Effector CD8-positive, alpha-beta T cell (primary cell): ENCODE measurements at regions not wholly inside any gene's neighbourhood (a gene's known extent, or its start where the extent isn't known, plus 50 kb on each side); places are given as distances from the start of the nearest gene placed in this dataset.
"Not testable (repeated sequence)": the region's sequence is repeated elsewhere in the genome, so short reads cannot be mapped to it uniquely, and the experiment has no call there.

Experiments used
- DNase-seq: peaks from one replicate; lab custom pipeline; 2025; lab: John Stamatoyannopoulos, UW

- no peak for DNase-seq
Measured at GRCh38 chr6:139883776-139884175, 509.3 kb upstream of the CITED2 start.

GRCh38 chr6:139882977-139883728 lies 508.7 kb upstream of the CITED2 start:
- no peak for DNase-seq

DNA sequence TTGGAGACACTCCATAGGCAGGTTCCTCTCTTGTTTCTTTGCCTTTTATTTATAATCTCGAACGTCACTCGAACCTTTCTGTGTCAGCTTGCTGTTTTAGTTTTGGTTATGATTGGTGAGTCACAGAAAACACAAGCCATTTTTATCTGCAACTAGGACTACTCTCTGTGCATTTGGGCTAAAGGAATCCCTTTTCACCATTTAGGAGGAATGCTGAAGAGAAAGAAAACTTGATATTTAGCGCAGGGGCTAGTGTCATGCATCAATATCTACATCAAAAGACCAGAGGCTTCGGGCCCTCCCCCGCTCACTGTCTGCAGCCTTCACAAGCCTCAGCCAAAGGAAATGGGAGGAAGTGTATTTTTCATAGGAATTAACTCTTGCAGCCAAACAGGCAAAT lies 507.8 kb upstream of the CITED2 start:
- no peak for DNase-seq

DNA sequence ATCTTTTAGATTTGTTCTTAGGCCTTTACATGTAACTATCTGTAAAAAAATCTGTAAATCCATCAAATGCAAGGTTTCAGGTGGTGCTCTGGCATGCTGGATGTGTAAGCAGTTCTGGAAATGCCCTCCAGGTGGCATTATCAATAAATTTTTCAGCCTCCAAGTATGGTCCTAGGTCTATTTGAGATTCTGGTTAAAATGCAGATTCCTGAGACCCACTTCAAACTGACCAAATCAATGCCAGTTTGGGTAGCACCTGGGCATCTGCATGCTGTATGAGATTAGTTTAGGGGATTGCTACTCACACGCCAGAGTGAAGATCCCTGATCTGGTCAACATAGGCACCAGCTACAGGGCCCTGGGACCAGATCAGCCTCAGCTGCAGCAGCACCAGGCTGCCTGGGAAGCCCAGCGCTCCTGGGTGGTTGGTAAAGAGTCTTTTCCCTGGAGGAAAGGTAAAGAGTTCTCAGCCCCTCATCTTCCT lies 507.3 kb upstream of the CITED2 start:
- DNase-seq: no peak

- DNase-seq: no peak
Measured at GRCh38 chr6:139881236-139881635, 506.8 kb upstream of the CITED2 start.

GRCh38 chr6:139879823-139880356 lies 505.4 kb upstream of the CITED2 start:
- no peak for DNase-seq

DNA sequence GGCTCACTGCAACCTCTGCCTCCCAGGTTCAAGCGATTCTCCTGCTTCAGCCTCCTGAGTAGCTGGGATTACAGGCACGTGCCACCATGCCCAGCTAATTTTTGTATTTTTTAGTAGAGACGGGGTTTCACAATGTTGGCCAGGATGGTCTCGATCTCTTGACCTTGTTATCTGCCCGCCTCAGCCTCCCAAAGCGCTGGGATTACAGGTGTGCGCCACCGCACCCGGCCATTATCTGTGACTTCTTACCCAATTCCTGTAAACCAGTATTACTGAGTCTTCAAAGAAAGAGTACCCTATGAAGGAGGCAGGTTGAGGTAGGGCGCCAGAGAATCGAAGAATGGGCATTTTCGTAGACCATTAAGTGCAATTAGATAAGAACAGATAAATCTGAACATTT lies 504.8 kb upstream of the CITED2 start:
- not testable (repeated sequence) for DNase-seq

GRCh38 chr6:139877828-139878405 lies 503.5 kb upstream of the CITED2 start:
- DNase-seq: no peak

DNA sequence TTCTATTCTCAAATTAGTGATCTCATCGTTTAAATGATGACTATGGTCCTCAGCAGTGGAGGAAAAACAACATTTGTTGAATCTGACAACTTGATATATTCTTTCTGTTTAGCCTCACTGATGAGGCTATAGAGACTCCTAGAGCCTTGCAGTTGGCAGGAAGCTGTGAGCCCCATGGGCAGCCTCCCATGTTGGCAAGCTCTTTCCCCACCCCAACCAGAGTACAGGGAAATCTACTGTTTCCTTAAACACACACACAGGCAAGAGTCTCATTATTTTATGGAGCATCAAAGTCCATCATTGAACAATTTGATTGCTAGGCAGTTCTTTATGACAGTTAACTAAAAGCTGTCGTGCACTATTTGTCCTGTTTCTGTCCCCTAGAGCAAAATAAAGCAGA lies 498.2 kb upstream of the CITED2 start:
- no peak for DNase-seq

GRCh38 chr6:139871803-139872510 lies 497.5 kb upstream of the CITED2 start:
- DNase-seq: no peak

DNA sequence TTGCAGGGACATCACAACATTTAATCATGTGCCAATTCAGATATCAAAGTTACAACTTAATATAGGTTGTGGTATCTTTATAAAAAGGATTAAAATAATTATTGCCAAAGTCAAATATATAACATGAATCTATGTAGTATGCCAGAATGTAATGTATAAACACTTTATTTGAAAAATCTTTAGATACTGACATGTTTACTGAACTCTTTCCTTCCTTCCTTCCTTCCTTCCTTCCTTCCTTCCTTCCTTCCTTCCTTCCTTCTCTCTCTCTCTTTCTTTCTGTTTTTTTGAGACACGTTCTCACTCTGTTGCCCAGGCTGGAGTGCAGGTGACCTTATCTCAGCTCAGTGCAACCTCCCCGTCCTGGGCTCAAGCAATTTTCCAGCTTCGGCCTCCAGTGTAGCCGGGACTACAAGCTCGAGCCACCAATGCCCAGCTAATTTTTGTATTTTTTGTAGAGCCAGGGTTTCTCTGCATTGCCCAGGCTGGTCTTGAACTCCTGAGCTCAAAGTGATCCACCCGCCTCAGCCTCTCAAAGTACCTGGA lies 496.8 kb upstream of the CITED2 start:
- no peak for DNase-seq

GRCh38 chr6:139868576-139868975 lies 494.1 kb upstream of the CITED2 start:
- DNase-seq: no peak

DNA sequence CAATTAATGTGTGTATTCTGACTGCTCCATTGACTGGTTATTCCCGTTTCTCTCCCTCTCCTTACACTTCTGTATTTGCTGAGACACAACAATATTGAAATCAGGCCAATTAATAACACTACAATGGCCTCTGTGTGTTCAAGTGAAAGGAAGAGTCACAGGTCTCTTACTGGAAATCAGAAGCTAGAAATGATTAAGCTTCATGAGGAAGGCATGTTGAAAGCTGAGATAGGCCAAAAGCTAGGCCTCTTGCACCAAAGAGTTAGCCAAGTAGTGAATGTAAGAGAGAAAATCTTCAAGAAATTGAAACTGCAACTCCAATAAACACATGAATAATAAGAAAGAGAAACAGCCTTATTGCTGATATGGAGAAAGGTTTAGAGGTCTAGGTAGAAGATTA lies 489.5 kb upstream of the CITED2 start:
- no peak for DNase-seq

DNA sequence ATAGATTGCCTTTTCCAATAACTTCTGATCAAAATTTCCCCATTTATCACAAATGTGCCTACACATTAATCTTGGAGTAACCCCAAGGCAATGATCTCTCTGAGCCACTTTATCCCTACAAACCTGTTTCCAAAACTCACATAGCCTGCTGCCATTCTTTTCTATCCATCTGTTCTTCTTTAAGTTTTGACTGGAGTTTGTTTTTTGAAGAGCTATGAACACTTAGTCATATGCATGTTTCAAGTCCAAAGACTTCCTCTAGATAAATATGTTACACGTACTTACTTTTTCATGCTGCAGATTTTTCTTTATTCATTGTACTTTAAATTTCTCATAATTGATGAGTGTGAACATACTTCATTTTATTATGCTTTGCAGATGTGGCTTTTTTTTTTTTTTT lies 488.9 kb upstream of the CITED2 start:
- DNase-seq: no peak

DNA sequence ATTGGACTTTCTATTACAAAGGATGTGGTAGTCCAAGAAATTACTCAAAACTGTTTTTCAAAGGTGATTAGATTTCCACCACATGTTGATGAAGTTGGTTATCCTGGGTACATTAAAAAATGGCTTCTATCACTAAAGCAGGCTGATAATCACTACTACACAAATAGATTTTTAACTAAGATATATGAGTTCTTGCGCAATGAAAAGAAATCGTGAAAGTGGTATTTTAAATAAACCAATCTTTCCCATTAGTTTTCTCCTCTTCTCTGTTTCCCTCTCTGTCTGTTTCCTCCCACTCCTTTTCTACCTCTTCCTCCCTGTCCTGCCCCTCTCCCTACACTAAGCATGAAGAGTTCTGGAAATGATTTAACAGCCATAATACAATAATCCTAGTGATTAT lies 487.9 kb upstream of the CITED2 start:
- DNase-seq: no peak

- no peak for DNase-seq
Measured at GRCh38 chr6:139860203-139860602, 485.8 kb upstream of the CITED2 start.

DNA sequence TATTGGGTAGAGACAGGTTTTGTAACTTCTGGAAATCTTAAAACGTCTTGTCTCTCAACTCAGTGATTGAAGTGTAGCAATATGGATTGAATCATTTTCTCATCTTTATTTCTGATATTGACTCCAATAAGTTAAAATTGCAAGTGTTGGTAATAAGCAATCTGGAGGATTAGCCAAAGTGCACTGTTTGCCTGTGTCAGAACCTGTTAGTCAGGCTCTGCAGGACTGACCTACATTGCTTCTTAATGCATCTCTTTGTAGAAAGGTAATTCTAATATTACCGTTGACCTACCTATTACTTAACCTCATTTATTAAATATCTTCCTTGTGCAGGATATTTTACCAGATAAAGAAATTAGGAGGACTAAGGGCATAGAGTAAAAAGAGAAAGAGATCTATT lies 484.0 kb upstream of the CITED2 start:
- DNase-seq: no peak

DNA sequence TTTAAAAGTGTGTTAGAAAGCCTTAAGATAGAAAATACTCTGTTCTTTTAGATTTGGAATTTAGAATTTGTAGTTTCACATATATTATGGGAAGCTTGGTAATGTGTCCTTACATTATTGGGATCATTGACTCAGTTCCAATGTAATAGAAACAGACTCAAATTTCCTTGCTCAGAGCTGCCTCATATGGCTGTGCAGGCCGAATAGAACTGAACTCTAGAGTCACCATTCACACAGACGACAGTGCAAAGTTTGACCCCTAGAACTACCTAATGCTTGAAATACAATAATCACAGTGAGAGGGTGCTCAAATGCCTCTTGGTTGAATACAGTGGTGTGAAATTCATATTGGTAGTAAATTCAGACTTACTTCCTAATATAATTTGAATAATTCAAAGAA lies 482.7 kb upstream of the CITED2 start:
- no peak for DNase-seq

DNA sequence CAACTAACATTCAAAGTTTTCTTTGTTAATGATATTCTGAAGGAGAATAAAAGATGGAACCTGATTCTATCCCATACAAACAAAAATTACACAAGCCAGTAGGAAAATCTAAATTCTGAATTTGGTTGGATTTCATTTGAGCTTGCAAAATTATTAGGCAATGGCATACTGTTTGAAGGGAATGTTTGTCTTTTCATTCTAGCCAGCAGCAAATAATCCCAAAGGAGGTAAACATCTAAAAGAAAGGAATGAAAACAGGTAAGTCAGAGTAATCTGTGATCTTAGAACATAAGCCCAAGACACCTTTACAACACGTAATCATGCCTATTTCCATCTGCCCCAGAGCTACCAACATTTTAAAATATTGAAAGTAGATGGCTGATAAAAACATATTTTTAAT lies 482.1 kb upstream of the CITED2 start:
- no peak for DNase-seq

- no peak for DNase-seq
Measured at GRCh38 chr6:139855671-139856311, 481.3 kb upstream of the CITED2 start.

DNA sequence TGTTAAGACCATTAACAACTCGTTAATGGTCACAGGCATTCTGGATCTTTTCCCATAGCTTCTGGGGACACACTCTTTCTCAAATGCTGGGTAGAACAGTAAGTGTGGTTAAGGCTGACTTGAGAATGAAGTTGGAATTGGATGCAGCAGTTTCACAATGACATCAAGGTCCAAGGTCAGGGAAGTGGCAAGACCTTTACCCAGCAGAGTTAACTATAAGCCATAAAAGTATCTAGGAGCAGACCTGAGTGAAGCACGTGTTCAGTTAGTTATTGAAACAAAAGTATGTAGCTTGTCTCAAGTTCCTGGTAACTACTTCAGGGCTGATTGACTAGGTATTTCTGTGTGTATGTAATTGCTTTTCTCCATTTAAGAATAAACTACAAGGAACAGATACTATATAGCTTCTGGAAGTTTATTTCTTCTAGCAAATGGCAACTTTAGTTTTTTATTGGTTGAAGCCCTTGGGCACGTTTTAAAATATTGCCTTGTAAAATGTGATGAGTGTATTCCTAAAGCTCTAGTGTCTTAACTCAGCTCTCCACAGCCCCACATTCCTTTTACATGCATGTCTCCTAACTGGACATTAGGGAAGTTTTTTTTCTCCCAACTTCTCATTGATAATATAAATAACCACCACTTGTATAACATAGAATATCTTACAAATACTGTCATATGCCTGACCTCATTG lies 479.0 kb upstream of the CITED2 start:
- no peak for DNase-seq
